Glutamatergic neuron (in vitro differentiated cells): ENCODE measurements at regions not wholly inside any gene's neighbourhood (a gene's known extent, or its start where the extent isn't known, plus 50 kb on each side); places are given as distances from the start of the nearest gene placed in this dataset.

Source experiments
- DNase-seq: peaks from one replicate; pipeline ENCODE4 v3.0.0; 2022
- H3K27ac Mint-ChIP-seq: one replicate; pipeline ENCODE4 v1.8.0; 2020; ENCODE audit warnings: mild to moderate bottlenecking, mixed read lengths, inconsistent platforms; ENCODE audit not compliant: unreplicated experiment
- H3K27me3 Mint-ChIP-seq: one replicate; pipeline ENCODE4 v1.8.0; 2020; ENCODE audit warnings: mild to moderate bottlenecking, moderate library complexity, mixed read lengths, inconsistent platforms; ENCODE audit not compliant: unreplicated experiment
- H3K36me3 Mint-ChIP-seq: one replicate; pipeline ENCODE4 v1.8.0; 2020; ENCODE audit warnings: mild to moderate bottlenecking, mixed read lengths, inconsistent platforms; ENCODE audit not compliant: unreplicated experiment
- H3K4me1 Mint-ChIP-seq: one replicate; pipeline ENCODE4 v1.8.0; 2020; ENCODE audit warnings: mild to moderate bottlenecking, low read depth, mixed read lengths, inconsistent platforms; ENCODE audit not compliant: unreplicated experiment
- H3K4me3 Mint-ChIP-seq: one replicate; pipeline ENCODE4 v1.8.0; 2020; ENCODE audit warnings: mild to moderate bottlenecking, mixed read lengths, inconsistent platforms; ENCODE audit not compliant: unreplicated experiment
- H3K9me3 Mint-ChIP-seq: one replicate; pipeline ENCODE4 v1.8.0; 2020; ENCODE audit warnings: mild to moderate bottlenecking, moderate library complexity, mixed read lengths, inconsistent platforms; ENCODE audit not compliant: unreplicated experiment
- CTCF ChIP-seq: fragments of 200-600 bp; sonication (generic); IDR thresholded peaks from one replicate; pipeline ENCODE4 v1.5.0; 2021; ENCODE audit not compliant: partially characterized antibody, unreplicated experiment

GRCh38 chr1:184907500-184907899 is 66.8 kb downstream of the NIBAN1 start:
- no peak overlapping the region for H3K4me3 Mint-ChIP-seq
- no peaks in the 10 kb centered on the region for H3K27me3 Mint-ChIP-seq
- DNase-seq, result no peak
- no peak overlapping the region for H3K27ac Mint-ChIP-seq
- no peak for TF ChIP-seq CTCF
- H3K4me1 Mint-ChIP-seq, result no peaks in the 10 kb centered on the region
- H3K9me3 Mint-ChIP-seq, result no peaks in the 10 kb centered on the region
- no peaks in the 10 kb centered on the region for H3K36me3 Mint-ChIP-seq

- Mint-ChIP-seq H3K27me3 (no peaks in the 10 kb centered on the region), H3K9me3 (no peaks in the 10 kb centered on the region), H3K4me1 (no peaks in the 10 kb centered on the region), H3K4me3 (no peak overlapping the region), H3K27ac (no peak overlapping the region), H3K36me3 (no peaks in the 10 kb centered on the region)
- TF ChIP-seq CTCF, result no peak
- DNase-seq, result no peak
Measured at GRCh38 chr1:184906761-184907160, 67.5 kb downstream of the NIBAN1 start.

- Mint-ChIP-seq H3K36me3 (no peaks in the 10 kb centered on the region), H3K4me1 (no peaks in the 10 kb centered on the region), H3K9me3 (no peaks in the 10 kb centered on the region), H3K27ac (no peak overlapping the region), H3K4me3 (no peak overlapping the region), H3K27me3 (no peaks in the 10 kb centered on the region)
- no peak for TF ChIP-seq CTCF
- no peak for DNase-seq
Measured at GRCh38 chr1:184905601-184906322, 68.5 kb downstream of the NIBAN1 start.

GRCh38 chr1:184903111-184903692 is 71.1 kb downstream of the NIBAN1 start:
- DNase-seq, result no peak
- H3K9me3 Mint-ChIP-seq, result no peaks in the 10 kb centered on the region
- no peak for TF ChIP-seq CTCF
- no peak overlapping the region for H3K4me3 Mint-ChIP-seq
- H3K27ac Mint-ChIP-seq, result no peak overlapping the region
- no peaks in the 10 kb centered on the region for H3K27me3 Mint-ChIP-seq
- H3K4me1 Mint-ChIP-seq, result no peaks in the 10 kb centered on the region
- no peaks in the 10 kb centered on the region for H3K36me3 Mint-ChIP-seq

- H3K9me3 Mint-ChIP-seq, result no peaks in the 10 kb centered on the region
- H3K27ac Mint-ChIP-seq, result no peak overlapping the region
- H3K36me3 Mint-ChIP-seq, result no peaks in the 10 kb centered on the region
- no peaks in the 10 kb centered on the region for H3K4me1 Mint-ChIP-seq
- no peaks in the 10 kb centered on the region for H3K27me3 Mint-ChIP-seq
- no peak for TF ChIP-seq CTCF
- H3K4me3 Mint-ChIP-seq, result no peak overlapping the region
- no peak for DNase-seq
Measured at GRCh38 chr1:184900507-184900906, 73.8 kb downstream of the NIBAN1 start.
